GM18951 (cell line): ENCODE measurements at regions not wholly inside any gene's neighbourhood (a gene's known extent, or its start where the extent isn't known, plus 50 kb on each side); places are given as distances from the start of the nearest gene placed in this dataset.

ENCODE experiments used
- POLR2A ChIP-seq: IDR thresholded peaks from 4 replicates; pipeline ENCODE4 v1.6.1; 2011; ENCODE audit warnings: mild to moderate bottlenecking; ENCODE audit not compliant: insufficient read length, insufficient read depth; ENCODE audit errors: extremely low read depth
- in situ Hi-C: fragments of 300-500 bp; cut with MboI; formaldehyde crosslinking; loops from one replicate; pipeline ENCODE4 v1.12.0; 2022; ENCODE audit warnings: low sequenced_read_pairs, mixed read lengths, inconsistent platforms; ENCODE audit not compliant: unreplicated experiment

GRCh38 chr9:107732781-107733522 is 243.4 kb upstream of the KLF4 start:
- in situ Hi-C loops: no loop called here
- no peak for TF ChIP-seq POLR2A

DNA sequence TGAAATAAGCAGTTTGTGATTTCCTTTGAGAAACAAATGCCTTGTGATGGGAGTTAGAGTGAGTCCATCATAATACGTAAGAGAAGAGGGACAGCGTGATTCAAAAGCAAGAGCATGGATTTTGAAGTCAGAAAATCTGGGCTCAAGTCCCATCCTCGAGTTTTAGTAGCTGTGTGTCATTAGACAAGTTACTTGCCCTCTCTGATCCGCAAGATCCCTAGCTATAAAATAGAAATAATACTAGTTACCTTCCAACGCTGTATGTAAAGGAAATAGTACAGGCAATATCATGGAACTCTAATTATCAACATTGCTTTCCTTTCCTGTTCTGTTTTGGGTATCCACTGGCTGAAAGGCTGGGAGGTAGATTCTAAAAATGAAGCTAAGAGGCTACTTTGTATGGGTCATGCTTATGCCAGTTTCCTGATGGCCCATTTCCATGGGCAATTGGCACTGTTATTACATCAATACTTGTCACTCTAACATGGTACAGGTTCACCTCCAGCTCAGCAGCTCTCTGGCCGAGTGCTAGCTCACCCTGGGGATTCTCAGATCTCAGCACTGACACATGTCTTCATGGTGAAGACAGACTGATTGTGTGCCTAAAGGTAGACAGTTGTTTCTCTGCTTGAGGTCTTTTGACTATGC is 241.7 kb upstream of the KLF4 start:
- in situ Hi-C loops: no loop called here

GRCh38 chr9:107730666-107731065 is 241.1 kb upstream of the KLF4 start:
- TF ChIP-seq POLR2A: no peak
- in situ Hi-C loops: no loop called here

More for the DNA sequence above, 241.7 kb upstream of the KLF4 start:
- no peak for TF ChIP-seq POLR2A

- in situ Hi-C loops: no loop called here
- TF ChIP-seq POLR2A: no peak
Measured at GRCh38 chr9:107727086-107727780, 237.7 kb upstream of the KLF4 start.

GRCh38 chr9:107723015-107723414 is 233.4 kb upstream of the KLF4 start:
- in situ Hi-C loops: no loop called here
- no peak for TF ChIP-seq POLR2A

DNA sequence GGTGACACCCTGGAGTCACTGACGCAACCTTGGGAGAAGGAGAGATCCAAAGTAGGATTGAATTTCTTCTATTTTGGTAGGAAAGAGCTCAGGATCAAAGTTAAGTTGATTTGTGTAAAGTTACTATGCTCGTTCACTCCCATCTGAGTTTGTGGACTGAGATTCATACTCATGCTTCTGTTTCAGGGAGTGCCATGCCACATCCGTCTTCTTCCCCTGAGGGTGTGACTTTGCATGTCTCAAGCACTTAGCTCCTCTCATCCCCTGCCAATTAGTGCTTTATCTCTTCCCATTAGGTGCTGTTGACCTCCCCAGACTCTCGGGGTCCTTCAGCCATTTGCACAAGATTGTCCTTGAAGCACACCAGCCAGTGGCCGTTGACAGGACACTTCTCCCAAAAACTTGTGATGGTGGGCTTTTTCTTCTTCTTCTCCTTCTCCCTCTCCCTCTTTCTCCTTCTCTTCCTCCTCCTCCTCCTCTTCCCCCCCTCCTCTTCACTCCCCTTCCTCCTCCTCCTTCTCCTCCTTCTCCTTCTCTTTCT is 232.2 kb upstream of the KLF4 start:
- TF ChIP-seq POLR2A: no peak
- in situ Hi-C loops: no loop called here

DNA sequence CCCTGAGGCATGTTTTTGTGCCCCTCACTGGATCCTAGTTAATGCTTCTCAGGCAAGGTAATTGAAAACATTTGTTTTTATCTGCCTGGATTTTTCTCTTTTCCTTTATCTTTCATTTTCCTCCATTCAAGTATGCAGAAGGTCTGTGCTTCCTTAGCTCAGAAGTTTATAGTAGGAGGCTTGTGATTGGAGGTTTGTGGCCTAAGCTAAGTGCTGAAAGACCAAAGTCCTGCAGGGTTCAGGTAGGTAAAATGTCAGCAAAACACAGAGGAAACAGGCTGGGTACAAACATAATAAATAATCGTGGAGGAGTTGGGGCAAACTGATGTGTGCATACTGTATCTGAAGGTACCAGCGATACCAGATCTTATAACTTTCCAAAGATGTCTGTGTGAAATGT is 230.9 kb upstream of the KLF4 start:
- TF ChIP-seq POLR2A: no peak
- in situ Hi-C loops: no loop called here

DNA sequence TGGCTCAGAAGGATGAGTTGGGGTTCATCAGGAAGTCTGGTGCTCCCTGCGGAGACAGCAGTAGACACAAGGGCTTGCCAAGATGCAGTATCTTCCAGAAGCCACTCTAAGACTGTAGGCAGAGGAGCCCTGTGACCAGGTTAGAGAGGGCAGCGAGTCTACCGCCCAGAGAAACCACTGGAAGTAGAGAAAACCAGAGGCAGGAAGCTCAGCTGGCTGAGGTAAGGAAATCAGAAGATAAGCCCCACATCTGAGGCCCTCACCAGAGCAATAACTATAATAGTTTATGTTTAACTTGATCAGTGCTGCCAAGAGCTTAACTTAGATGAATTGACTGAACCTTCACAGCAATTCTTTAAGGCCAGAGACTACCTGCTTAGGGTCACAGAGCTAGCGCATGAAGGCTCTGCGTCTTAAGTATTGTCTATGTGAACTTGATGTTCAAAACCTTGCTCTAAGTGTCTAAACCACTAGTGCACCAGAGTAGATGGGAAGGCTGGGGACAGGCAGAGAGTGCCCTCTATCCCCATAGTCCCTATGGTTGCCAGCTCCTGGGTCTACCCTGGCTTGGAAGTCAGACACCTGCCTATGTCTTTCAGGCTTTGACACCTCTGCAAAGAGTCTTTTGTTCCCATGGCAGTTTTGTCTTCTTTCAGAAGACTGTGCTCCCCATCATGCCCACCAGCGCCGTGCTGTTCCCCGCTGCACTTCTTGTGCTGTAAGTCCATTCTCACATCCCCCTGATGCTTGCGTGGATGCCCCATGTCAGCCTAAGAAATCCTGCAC is 228.2 kb upstream of the KLF4 start:
- no peak for TF ChIP-seq POLR2A
- in situ Hi-C loops: no loop called here

- in situ Hi-C loops: no loop called here
- TF ChIP-seq POLR2A: no peak
Measured at GRCh38 chr9:107715740-107716139, 226.2 kb upstream of the KLF4 start.

DNA sequence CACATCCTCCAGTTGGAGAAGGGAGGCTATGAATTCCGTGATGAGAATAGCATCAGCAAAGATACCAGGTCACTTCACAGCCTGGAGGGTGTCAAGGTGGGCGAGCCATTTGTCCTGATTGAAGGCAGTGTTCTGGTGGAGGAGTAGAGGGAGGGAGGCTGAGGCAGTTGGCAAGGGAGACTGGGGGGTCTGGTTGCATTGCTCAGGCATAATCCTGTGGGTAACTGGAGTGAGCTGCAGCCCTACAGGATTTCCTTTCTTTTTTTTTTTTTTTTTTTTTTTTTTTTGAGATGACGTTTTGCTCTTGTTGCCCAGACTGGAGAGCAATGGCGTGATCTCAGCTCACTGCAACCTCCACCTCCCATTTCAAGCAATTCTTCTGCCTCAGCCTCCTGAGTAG is 223.9 kb upstream of the KLF4 start:
- TF ChIP-seq POLR2A: no peak
- in situ Hi-C loops: no loop called here

DNA sequence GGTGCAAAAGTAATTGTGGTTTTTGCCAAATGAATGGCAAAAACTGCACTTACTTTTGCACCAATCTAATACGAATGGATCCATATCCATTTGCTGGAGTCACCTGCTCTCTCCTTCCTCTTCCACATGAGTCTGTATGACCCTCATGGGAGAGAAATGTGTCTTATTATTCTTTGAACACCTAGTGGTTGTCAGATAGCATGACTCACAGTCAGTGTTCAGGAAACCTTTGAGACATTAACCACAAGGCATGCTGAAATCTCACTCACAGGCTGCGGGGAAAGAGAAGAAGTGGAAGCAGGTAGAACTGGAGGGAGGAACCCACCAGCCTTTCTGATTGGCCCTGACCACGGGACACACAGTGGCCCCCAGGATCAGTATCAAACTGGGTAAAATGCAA is 222.8 kb upstream of the KLF4 start:
- in situ Hi-C loops: no loop called here
- TF ChIP-seq POLR2A: no peak

- in situ Hi-C loops: no loop called here
- no peak for TF ChIP-seq POLR2A
Measured at GRCh38 chr9:107711542-107711941, 222.0 kb upstream of the KLF4 start.

DNA sequence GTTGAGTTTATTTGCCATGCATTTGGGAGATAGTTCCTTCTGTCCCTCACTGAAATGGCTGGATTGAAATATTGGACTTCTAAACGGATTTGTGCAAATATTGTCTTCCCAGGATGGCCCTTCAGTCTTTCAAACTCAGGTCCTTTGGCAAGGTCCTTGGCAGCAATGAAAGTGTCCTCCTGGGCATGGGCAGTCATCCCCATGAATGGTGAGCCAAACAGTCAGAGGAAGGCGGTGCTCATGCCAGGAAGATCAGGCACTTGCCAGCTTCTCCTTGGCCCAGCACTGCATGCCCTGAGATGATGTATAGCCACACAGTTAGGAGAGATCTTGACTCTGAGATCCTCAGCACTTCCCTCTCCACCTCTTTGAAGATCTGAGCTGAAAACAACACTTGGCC is 221.4 kb upstream of the KLF4 start:
- in situ Hi-C loops: no loop called here
- TF ChIP-seq POLR2A: no peak
